ENCODE measurements at regions not wholly inside any gene's neighbourhood (a gene's known extent, or its start where the extent isn't known, plus 50 kb on each side); places are given as distances from the start of the nearest gene placed in this dataset.

DNA sequence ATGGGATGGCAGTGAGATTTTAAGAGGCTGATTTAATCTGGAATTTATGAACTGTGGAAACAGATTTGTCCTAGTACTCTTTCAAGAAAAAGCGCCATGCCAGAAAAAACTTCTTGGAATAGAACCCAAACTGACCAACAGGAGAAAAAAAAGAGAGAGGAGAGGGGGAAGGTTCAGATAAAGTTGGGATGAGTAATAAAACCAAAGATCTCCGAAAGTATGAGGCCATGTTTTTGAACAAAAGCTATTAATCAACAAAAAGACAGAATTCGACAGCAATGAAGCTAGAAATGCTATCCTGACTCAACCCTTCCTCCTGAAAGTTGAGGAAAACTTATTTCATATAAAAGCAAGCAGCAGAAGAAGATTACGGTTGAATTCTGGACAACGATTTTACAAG is 135.5 kb downstream of the CEMIP2 start:
- H3K36me3 ChIP-seq (ENCODE audit: control insufficient read depth, insufficient read depth, low read length) = no peaks in the 10 kb centered on the region
- H3K4me3 ChIP-seq (ENCODE audit: insufficient read depth, low read depth, low read length) = no peak overlapping the region
- no peak overlapping the region for H3K27ac ChIP-seq (ENCODE audit: insufficient read depth, low read depth, low read length, poor library complexity, severe bottlenecking)
- no peaks in the 10 kb centered on the region for H3K4me1 ChIP-seq (ENCODE audit: control insufficient read depth, insufficient read depth, low read length)
- no peaks in the 10 kb centered on the region for H3K27me3 ChIP-seq (ENCODE audit: control insufficient read depth, insufficient read depth, low read length, poor library complexity, severe bottlenecking)
- WGBS, 2 experiments = 97 to 100% methylated on average over 5 of the region's 5 CpGs
- no peaks in the 10 kb centered on the region for H3K9me3 ChIP-seq (ENCODE audit: control insufficient read depth, low read length)

DNA sequence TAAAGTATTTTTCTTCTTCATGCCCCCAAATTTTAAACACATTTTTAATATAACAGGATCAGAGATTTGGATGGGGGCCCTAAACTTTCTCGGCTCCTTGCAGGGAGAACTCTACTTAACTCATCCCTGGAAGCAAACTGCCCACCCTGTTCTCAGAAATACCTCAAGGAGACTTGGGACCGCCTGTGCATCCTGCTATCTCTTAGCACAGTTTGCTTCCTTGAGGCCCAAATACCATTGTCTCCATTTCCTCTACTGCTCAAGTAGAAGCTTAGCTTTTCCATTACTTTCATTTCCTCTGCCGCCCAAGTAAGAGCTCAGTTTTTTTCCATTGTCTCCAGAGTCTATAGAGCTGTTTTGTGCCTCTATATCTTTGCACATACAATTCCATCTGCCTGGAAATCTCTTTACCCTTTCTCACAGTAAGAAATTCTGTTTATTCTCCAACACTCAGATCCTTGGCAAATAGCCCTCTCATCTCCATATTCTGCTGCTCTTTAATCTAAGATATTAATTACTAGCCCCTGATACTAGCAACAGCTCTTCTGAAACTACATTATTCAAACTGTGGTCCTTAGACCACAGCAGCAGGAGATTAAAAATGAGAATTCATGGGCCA is 137.8 kb downstream of the CEMIP2 start:
- Histone ChIP-seq H3K4me1 (ENCODE audit: control insufficient read depth, insufficient read depth, low read length) (no peaks in the 10 kb centered on the region), H3K27ac (ENCODE audit: insufficient read depth, low read depth, low read length, poor library complexity, severe bottlenecking) (no peak overlapping the region), H3K27me3 (ENCODE audit: control insufficient read depth, insufficient read depth, low read length, poor library complexity, severe bottlenecking) (no peaks in the 10 kb centered on the region), H3K4me3 (ENCODE audit: insufficient read depth, low read depth, low read length) (no peak overlapping the region), H3K36me3 (ENCODE audit: control insufficient read depth, insufficient read depth, low read length) (no peaks in the 10 kb centered on the region), H3K9me3 (ENCODE audit: control insufficient read depth, low read length) (no peaks in the 10 kb centered on the region)
- WGBS, 2 experiments = 93 to 96% methylated on average over 3 of the region's 3 CpGs

DNA sequence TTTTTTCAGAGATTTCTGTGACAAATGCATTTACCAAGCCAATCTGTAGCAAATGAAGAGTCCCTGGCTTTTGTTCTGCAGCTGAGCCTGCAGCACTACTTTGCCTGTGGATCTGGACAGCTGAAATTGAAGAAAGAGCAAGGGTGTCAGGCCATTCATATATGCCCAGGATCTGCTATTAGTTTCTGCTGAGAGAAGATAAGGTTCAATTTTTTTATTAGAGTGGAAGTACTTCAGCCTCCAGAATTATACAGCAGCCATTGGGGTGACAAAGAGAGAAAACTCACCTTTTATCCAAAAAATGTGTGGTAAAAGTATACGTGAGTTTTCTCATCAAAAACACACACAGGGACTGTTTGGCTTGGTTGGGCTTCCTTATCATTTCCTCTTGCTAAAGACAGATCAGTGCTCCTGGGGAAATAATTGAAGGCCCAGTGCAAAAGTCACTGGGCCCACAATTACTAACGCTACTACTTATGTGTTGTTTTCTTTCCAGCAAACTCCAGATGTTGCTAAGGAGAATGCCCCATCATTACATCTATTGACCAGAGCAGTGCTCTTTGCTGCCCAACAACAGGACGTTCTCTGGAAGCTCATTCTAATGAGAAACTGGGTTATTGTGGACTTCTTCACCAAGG is 138.6 kb downstream of the CEMIP2 start:
- WGBS, 2 experiments = 61 to 62% methylated on average over 3 of the region's 3 CpGs
- Histone ChIP-seq H3K4me1 (ENCODE audit: control insufficient read depth, insufficient read depth, low read length) (no peaks in the 10 kb centered on the region), H3K9me3 (ENCODE audit: control insufficient read depth, low read length) (no peaks in the 10 kb centered on the region), H3K27me3 (ENCODE audit: control insufficient read depth, insufficient read depth, low read length, poor library complexity, severe bottlenecking) (no peaks in the 10 kb centered on the region), H3K4me3 (ENCODE audit: insufficient read depth, low read depth, low read length) (no peak overlapping the region), H3K36me3 (ENCODE audit: control insufficient read depth, insufficient read depth, low read length) (no peaks in the 10 kb centered on the region), H3K27ac (ENCODE audit: insufficient read depth, low read depth, low read length, poor library complexity, severe bottlenecking) (no peak overlapping the region)

DNA sequence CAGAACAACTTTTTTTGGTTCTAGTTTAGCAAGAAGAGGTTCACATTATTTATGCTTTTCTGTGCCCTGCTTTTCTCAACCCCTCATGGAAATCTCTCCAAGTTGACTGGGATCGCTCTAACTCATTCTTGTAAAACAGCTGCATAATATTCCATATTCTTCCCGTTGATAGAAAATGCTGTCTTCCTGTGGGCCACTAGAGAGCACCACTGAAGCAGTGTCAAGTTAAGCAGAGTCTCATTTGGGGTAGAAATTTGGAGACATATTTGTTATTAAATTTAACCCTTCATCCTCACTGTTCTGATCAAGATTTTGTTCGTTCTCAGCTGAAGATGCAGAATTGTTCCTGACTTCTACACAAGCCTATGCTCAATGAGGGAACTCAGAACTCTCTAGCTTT is 140.1 kb downstream of the CEMIP2 start:
- H3K36me3 ChIP-seq (ENCODE audit: control insufficient read depth, insufficient read depth, low read length) = no peaks in the 10 kb centered on the region
- no peak overlapping the region for H3K27ac ChIP-seq (ENCODE audit: insufficient read depth, low read depth, low read length, poor library complexity, severe bottlenecking)
- H3K4me1 ChIP-seq (ENCODE audit: control insufficient read depth, insufficient read depth, low read length) = no peaks in the 10 kb centered on the region
- H3K27me3 ChIP-seq (ENCODE audit: control insufficient read depth, insufficient read depth, low read length, poor library complexity, severe bottlenecking) = no peaks in the 10 kb centered on the region
- WGBS, 2 experiments = 90 to 91% methylated on average over 3 of the region's 3 CpGs
- no peak overlapping the region for H3K4me3 ChIP-seq (ENCODE audit: insufficient read depth, low read depth, low read length)
- no peaks in the 10 kb centered on the region for H3K9me3 ChIP-seq (ENCODE audit: control insufficient read depth, low read length)

DNA sequence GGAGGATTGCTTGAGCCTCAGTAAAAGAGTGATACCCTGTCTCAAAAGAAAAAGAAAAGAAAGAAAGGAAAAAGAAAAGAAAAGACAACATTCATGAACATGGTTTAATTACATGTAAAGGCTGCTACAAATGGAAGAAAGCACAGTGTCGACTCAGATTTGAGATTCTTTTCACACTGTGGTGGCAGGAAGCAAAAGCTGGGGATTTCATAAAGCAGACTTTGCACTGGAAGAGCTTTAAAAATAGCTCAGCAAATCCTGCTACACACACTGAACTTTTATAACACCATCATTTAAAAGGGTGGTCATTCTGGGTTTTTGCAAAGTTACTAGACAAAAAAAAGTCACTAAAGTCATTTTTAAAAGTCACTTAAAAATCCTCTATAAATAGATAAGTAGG is 140.8 kb downstream of the CEMIP2 start:
- Histone ChIP-seq H3K36me3 (ENCODE audit: control insufficient read depth, insufficient read depth, low read length) (no peaks in the 10 kb centered on the region), H3K4me1 (ENCODE audit: control insufficient read depth, insufficient read depth, low read length) (no peaks in the 10 kb centered on the region), H3K27ac (ENCODE audit: insufficient read depth, low read depth, low read length, poor library complexity, severe bottlenecking) (no peak overlapping the region), H3K27me3 (ENCODE audit: control insufficient read depth, insufficient read depth, low read length, poor library complexity, severe bottlenecking) (no peaks in the 10 kb centered on the region), H3K4me3 (ENCODE audit: insufficient read depth, low read depth, low read length) (no peak overlapping the region), H3K9me3 (ENCODE audit: control insufficient read depth, low read length) (no peaks in the 10 kb centered on the region)
- WGBS, 2 experiments = 91 to 97% methylated on average over 1 of the region's 1 CpG

DNA sequence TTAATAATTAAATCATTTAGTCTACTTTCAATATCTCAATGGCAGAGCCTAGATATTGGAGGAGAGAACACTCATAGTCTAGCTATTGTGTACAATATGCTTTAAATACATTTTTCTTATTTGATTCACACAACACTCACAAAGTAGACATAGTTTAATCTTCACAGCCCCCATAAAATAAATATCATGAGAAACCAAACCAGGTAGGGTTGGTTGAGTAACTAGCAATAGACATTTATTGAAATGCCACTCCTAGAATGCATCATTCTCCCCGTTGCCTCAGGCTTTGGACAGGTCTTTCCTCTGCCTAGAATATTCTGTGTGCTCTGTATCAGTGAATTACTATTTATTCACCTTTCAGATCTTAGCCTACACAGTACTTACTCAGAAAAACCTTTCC is 141.9 kb downstream of the CEMIP2 start:
- H3K27me3 ChIP-seq (ENCODE audit: control insufficient read depth, insufficient read depth, low read length, poor library complexity, severe bottlenecking) = no peaks in the 10 kb centered on the region
- H3K4me1 ChIP-seq (ENCODE audit: control insufficient read depth, insufficient read depth, low read length) = no peaks in the 10 kb centered on the region
- no peak overlapping the region for H3K27ac ChIP-seq (ENCODE audit: insufficient read depth, low read depth, low read length, poor library complexity, severe bottlenecking)
- H3K9me3 ChIP-seq (ENCODE audit: control insufficient read depth, low read length) = no peaks in the 10 kb centered on the region
- H3K4me3 ChIP-seq (ENCODE audit: insufficient read depth, low read depth, low read length) = no peak overlapping the region
- WGBS, 2 experiments = 88 to 100% methylated on average over 1 of the region's 1 CpG
- no peaks in the 10 kb centered on the region for H3K36me3 ChIP-seq (ENCODE audit: control insufficient read depth, insufficient read depth, low read length)

DNA sequence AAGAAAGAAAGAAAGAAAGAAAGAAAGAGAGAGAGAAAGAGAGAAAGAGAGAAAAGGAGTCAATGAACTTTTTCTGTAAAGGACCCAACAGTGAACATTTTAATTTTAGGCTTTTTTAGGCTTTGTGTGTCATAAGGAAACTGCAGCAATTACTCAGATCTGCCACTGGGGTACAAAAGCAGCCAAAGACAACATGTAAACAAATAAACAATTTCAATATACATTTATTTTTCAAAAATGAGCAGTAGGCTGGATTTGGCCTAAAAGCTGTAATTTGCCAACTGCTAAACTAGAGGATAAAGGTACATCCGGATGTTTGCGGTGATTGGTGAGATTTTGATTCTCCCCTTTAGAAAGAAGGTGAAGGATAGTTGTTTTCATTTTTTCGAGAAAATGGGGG is 143.6 kb downstream of the CEMIP2 start:
- 95 to 99% methylated on average over 3 of the region's 3 CpGs for WGBS, 2 experiments
- H3K4me3 ChIP-seq (ENCODE audit: insufficient read depth, low read depth, low read length) = no peak overlapping the region
- no peak overlapping the region for H3K27ac ChIP-seq (ENCODE audit: insufficient read depth, low read depth, low read length, poor library complexity, severe bottlenecking)
- no peaks in the 10 kb centered on the region for H3K9me3 ChIP-seq (ENCODE audit: control insufficient read depth, low read length)
- H3K27me3 ChIP-seq (ENCODE audit: control insufficient read depth, insufficient read depth, low read length, poor library complexity, severe bottlenecking) = no peaks in the 10 kb centered on the region
- H3K4me1 ChIP-seq (ENCODE audit: control insufficient read depth, insufficient read depth, low read length) = no peaks in the 10 kb centered on the region
- H3K36me3 ChIP-seq (ENCODE audit: control insufficient read depth, insufficient read depth, low read length) = no peaks in the 10 kb centered on the region

DNA sequence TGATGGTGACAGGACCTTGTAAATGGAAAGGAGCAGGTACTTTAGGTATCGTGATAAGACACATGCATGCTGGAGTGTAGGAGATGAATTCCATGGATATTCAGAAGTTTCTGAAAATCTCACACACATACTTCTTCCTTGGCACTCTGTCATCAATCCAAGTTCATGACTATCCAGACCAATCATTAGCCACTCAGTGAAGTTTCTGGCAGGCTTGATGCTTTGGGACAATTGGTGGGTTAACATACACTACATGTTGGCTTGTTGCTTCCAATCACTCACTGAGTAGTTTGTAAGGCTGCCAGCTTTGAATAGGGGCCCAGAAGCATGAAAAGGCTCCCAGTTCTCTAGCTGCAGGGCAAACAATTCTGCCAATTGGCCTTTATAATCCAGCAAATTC is 147.6 kb downstream of the CEMIP2 start:
- Histone ChIP-seq H3K4me3 (ENCODE audit: insufficient read depth, low read depth, low read length) (no peak overlapping the region), H3K9me3 (ENCODE audit: control insufficient read depth, low read length) (no peaks in the 10 kb centered on the region), H3K4me1 (ENCODE audit: control insufficient read depth, insufficient read depth, low read length) (no peaks in the 10 kb centered on the region), H3K27ac (ENCODE audit: insufficient read depth, low read depth, low read length, poor library complexity, severe bottlenecking) (no peak overlapping the region), H3K36me3 (ENCODE audit: control insufficient read depth, insufficient read depth, low read length) (no peaks in the 10 kb centered on the region), H3K27me3 (ENCODE audit: control insufficient read depth, insufficient read depth, low read length, poor library complexity, severe bottlenecking) (no peaks in the 10 kb centered on the region)
- WGBS, 2 experiments = 100% methylated on average over 1 of the region's 1 CpG

DNA sequence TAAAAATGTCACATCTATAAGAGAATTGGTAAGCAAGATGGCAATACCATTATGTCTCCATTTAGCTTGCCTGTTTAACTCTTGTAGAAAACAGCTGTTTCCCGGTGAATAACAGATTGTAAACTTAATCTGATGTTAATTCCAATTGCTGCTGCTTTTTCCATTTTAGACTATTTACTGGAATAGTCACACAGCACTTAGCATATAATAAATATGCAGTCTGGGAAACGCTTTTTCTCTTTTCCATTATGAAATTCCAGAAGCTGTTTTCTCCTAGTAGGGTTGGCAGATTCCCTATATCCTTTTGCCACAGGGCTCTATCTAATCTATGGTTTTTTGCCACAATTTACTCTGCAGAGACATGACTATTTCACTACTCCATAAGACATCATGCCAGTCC is 148.0 kb downstream of the CEMIP2 start:
- Histone ChIP-seq H3K4me1 (ENCODE audit: control insufficient read depth, insufficient read depth, low read length) (no peaks in the 10 kb centered on the region), H3K27ac (ENCODE audit: insufficient read depth, low read depth, low read length, poor library complexity, severe bottlenecking) (no peak overlapping the region), H3K9me3 (ENCODE audit: control insufficient read depth, low read length) (no peaks in the 10 kb centered on the region), H3K36me3 (ENCODE audit: control insufficient read depth, insufficient read depth, low read length) (no peaks in the 10 kb centered on the region), H3K4me3 (ENCODE audit: insufficient read depth, low read depth, low read length) (no peak overlapping the region), H3K27me3 (ENCODE audit: control insufficient read depth, insufficient read depth, low read length, poor library complexity, severe bottlenecking) (no peaks in the 10 kb centered on the region)
- 98 to 100% methylated on average over 2 of the region's 2 CpGs for WGBS, 2 experiments

DNA sequence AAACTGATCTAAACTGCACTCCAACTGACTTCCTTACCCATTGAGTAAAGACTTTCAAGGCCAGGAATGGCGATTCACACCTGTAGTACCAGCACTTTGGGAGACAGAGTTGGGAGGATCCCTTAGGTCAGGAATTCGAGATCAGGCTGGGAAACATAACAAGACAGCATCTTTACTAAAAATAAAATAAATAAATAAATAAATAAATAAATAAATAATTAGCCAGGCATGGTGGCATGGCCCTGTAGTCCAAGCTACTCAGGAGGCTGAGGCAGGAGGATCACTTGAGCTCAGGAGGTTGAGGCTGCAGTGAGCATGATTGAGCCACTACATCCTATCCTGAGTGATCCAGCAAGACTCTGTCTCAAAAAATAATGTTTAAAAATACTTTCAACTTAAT is 148.4 kb downstream of the CEMIP2 start:
- no peaks in the 10 kb centered on the region for H3K9me3 ChIP-seq (ENCODE audit: control insufficient read depth, low read length)
- WGBS, 2 experiments = 86 to 93% methylated on average over 1 to 2 of the region's 2 CpGs
- no peak overlapping the region for H3K4me3 ChIP-seq (ENCODE audit: insufficient read depth, low read depth, low read length)
- H3K27me3 ChIP-seq (ENCODE audit: control insufficient read depth, insufficient read depth, low read length, poor library complexity, severe bottlenecking) = no peaks in the 10 kb centered on the region
- H3K36me3 ChIP-seq (ENCODE audit: control insufficient read depth, insufficient read depth, low read length) = no peaks in the 10 kb centered on the region
- no peak overlapping the region for H3K27ac ChIP-seq (ENCODE audit: insufficient read depth, low read depth, low read length, poor library complexity, severe bottlenecking)
- H3K4me1 ChIP-seq (ENCODE audit: control insufficient read depth, insufficient read depth, low read length) = no peaks in the 10 kb centered on the region

Measured in ectodermal cell (in vitro differentiated cells).